ENCODE measurements at regions not wholly inside any gene's neighbourhood (a gene's known extent, or its start where the extent isn't known, plus 50 kb on each side); places are given as distances from the start of the nearest gene placed in this dataset.

DNA sequence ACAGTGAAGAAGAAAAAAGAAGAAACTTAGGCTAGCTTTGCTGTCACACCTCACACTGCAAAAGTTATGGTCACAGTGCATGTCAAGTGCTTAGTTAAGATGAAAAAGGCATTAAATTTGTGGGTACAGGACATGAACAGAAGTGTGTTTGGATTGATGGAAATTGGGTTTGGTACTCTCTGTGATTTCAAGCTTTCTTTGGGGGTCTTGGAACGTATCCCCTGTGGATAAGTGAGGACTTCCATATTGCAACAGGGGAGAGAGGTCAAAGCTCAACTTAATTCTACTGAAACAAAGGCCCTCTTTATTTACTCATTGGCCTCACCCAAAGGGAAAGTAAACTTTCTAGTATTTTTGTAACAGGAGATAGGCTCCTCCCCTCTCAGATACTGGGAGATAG is 138.3 kb upstream of the FUT9 start:
- TF ChIP-seq, protein P1, sequence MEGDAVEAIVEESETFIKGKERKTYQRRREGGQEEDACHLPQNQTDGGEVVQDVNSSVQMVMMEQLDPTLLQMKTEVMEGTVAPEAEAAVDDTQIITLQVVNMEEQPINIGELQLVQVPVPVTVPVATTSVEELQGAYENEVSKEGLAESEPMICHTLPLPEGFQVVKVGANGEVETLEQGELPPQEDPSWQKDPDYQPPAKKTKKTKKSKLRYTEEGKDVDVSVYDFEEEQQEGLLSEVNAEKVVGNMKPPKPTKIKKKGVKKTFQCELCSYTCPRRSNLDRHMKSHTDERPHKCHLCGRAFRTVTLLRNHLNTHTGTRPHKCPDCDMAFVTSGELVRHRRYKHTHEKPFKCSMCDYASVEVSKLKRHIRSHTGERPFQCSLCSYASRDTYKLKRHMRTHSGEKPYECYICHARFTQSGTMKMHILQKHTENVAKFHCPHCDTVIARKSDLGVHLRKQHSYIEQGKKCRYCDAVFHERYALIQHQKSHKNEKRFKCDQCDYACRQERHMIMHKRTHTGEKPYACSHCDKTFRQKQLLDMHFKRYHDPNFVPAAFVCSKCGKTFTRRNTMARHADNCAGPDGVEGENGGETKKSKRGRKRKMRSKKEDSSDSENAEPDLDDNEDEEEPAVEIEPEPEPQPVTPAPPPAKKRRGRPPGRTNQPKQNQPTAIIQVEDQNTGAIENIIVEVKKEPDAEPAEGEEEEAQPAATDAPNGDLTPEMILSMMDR (IDR thresholded peaks at IDR 0.05): no peak
- no peak for TF ChIP-seq POLR2A (IDR thresholded peaks at IDR 0.05)

Data from adrenal gland (tissue), 5 donors.